ENCODE measurements at regions not wholly inside any gene's neighbourhood (a gene's known extent, or its start where the extent isn't known, plus 50 kb on each side); places are given as distances from the start of the nearest gene placed in this dataset.

DNA sequence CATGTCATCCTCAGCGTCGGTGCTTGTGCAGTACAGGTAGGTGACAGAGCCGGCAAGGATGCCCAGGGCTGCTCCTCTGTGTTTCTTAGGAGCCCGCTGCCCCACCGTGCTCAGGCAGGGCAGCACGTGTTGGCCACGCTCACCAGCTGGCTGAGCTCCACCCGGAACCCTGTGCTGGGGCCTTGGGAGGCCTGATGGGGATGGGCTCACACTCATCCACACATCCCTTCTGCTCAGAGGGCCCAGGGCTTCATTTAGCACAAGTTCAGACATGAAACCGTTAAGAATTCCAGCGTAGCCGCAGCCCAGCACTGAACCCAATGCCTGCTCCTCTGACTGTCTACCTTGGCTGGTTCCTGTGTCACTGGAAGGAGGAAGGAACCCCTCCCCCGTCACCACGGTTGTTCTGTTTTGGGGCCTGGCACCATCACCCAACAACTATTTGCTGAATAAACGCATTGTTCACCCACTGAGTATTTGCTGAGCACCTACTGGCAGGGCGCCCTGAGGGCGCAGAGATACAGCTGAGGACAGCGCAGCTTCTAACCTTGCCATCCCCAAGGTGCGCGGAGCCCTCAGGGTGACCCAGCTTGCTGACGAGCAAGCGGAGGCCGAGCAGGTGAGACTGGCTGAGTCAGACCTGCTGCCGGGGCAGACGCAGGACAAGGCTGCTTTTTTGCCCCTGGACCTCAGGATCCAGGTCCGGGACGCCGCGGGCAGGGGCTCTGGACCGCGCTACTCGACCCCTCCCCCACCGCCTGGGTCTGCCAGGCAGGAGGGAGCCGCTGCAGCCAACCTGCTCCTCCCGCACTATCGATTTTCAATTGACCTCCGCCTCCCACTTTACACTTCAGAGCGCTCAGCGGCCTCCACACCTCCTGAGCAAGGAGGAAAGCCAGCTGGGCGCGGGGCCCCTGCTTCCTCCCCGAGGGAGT, 50.6 kb upstream of the RET start:
- peak; percentile 4 for DNase-seq
- H3K36me3 Mint-ChIP-seq (ENCODE audit: low read depth): no peaks in the 10 kb centered on the region
- H3K27ac Mint-ChIP-seq: no peak overlapping the region
- no peak overlapping the region for H3K4me3 Mint-ChIP-seq
- H3K4me1 Mint-ChIP-seq (ENCODE audit: low read depth): no peaks in the 10 kb centered on the region; the same call in none of the 2 replicates
- no peaks in the 10 kb centered on the region for H3K9me3 Mint-ChIP-seq
- H3K27me3 Mint-ChIP-seq (ENCODE audit: insufficient read depth): peaks cover 17% of the 10 kb centered on the region
- TF ChIP-seq, protein P1, sequence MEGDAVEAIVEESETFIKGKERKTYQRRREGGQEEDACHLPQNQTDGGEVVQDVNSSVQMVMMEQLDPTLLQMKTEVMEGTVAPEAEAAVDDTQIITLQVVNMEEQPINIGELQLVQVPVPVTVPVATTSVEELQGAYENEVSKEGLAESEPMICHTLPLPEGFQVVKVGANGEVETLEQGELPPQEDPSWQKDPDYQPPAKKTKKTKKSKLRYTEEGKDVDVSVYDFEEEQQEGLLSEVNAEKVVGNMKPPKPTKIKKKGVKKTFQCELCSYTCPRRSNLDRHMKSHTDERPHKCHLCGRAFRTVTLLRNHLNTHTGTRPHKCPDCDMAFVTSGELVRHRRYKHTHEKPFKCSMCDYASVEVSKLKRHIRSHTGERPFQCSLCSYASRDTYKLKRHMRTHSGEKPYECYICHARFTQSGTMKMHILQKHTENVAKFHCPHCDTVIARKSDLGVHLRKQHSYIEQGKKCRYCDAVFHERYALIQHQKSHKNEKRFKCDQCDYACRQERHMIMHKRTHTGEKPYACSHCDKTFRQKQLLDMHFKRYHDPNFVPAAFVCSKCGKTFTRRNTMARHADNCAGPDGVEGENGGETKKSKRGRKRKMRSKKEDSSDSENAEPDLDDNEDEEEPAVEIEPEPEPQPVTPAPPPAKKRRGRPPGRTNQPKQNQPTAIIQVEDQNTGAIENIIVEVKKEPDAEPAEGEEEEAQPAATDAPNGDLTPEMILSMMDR (IDR thresholded peaks at IDR 0.05): no peak

Small RNAs in the stretch of these regions (microRNA-seq; reads per million reads assigned to microRNA genes)
- gene MIR5100: 3.9 reads per million
